ENCODE measurements at regions not wholly inside any gene's neighbourhood (a gene's known extent, or its start where the extent isn't known, plus 50 kb on each side); places are given as distances from the start of the nearest gene placed in this dataset.

GRCh38 chr7:19248115-19248514 lies 102.9 kb upstream of the FERD3L start:
- ATAC-seq (replicated peaks in 6 of 8): peak in 3 of 8 experiments; percentile 62 to 81 (median 78)
- H3K4me1 ChIP-seq (replicated peaks in 1 of 2): no peaks in the 10 kb centered on the region

GRCh38 chr7:19247017-19247416 lies 101.8 kb upstream of the FERD3L start:
- Histone ChIP-seq H3K4me1 (replicated peaks in 1 of 2) (no peaks in the 10 kb centered on the region), H3K4me3 (no peak overlapping the region), H3K27ac (no peak overlapping the region)
- in situ Hi-C loops (cut with MboI; ENCODE audit: low pct_unique_long_range_greater_than_20kb in 2 of 9, low sequenced_read_pairs in 9 of 9, unreplicated experiment in 9 of 9): no loop called here
- peak in 3 of 8 experiments; percentile 30 to 87 (median 86) for ATAC-seq (replicated peaks in 6 of 8)
- WGBS, 10 experiments: 80 to 100% (median 100%) methylated on average over 1 of the region's 1 CpG; no CpG with 5 or more reads in 7 of the 10 experiments

More at GRCh38 chr7:19248115-19248514, 102.9 kb upstream of the FERD3L start:
- 20 to 100% (median 87%) methylated on average over 1 to 2 of the region's 2 CpGs; no CpG with 5 or more reads in 4 of the 10 experiments for WGBS, 10 experiments
- in situ Hi-C loops (cut with MboI; ENCODE audit: low pct_unique_long_range_greater_than_20kb in 2 of 9, low sequenced_read_pairs in 9 of 9, unreplicated experiment in 9 of 9): no loop called here
- H3K27ac ChIP-seq: no peak overlapping the region
- no peak overlapping the region for H3K4me3 ChIP-seq

- 60 to 100% (median 70%) methylated on average over 1 of the region's 2 CpGs; no CpG with 5 or more reads in 6 of the 10 experiments for WGBS, 10 experiments
- H3K27ac ChIP-seq: no peak overlapping the region
- no peaks in the 10 kb centered on the region for H3K4me1 ChIP-seq (replicated peaks in 1 of 2)
- in situ Hi-C loops (cut with MboI; ENCODE audit: low pct_unique_long_range_greater_than_20kb in 2 of 9, low sequenced_read_pairs in 9 of 9, unreplicated experiment in 9 of 9): no loop called here
- ATAC-seq (replicated peaks in 6 of 8): peak in 1 of 8 experiments; percentile 31
- no peak overlapping the region for H3K4me3 ChIP-seq
Measured at GRCh38 chr7:19242246-19242645, 97.0 kb upstream of the FERD3L start.

GRCh38 chr7:19239951-19240350 lies 94.7 kb upstream of the FERD3L start:
- H3K27ac ChIP-seq: no peak overlapping the region
- no peak overlapping the region for H3K4me3 ChIP-seq
- ATAC-seq (replicated peaks in 6 of 8): no peak
- 50 to 100% (median 85%) methylated on average over 1 to 3 of the region's 3 CpGs; no CpG with 5 or more reads in 2 of the 10 experiments for WGBS, 10 experiments
- no peaks in the 10 kb centered on the region for H3K4me1 ChIP-seq (replicated peaks in 1 of 2)
- in situ Hi-C loops (cut with MboI; ENCODE audit: low pct_unique_long_range_greater_than_20kb in 2 of 9, low sequenced_read_pairs in 9 of 9, unreplicated experiment in 9 of 9): no loop called here

- no peak for ATAC-seq (replicated peaks in 6 of 8)
- Histone ChIP-seq H3K4me1 (replicated peaks in 1 of 2) (no peaks in the 10 kb centered on the region), H3K4me3 (no peak overlapping the region), H3K27ac (no peak overlapping the region)
- WGBS, 10 experiments: 80 to 100% (median 93%) methylated on average over 1 to 5 of the region's 5 CpGs
- in situ Hi-C loops (cut with MboI; ENCODE audit: low pct_unique_long_range_greater_than_20kb in 2 of 9, low sequenced_read_pairs in 9 of 9, unreplicated experiment in 9 of 9): no loop called here
Measured at GRCh38 chr7:19235680-19236079, 90.5 kb upstream of the FERD3L start.

GRCh38 chr7:19224951-19225350 lies 79.7 kb upstream of the FERD3L start:
- Histone ChIP-seq H3K4me3 (no peak overlapping the region), H3K4me1 (replicated peaks in 1 of 2) (no peaks in the 10 kb centered on the region), H3K27ac (no peak overlapping the region)
- no peak for ATAC-seq (replicated peaks in 6 of 8)
- in situ Hi-C loops (cut with MboI; ENCODE audit: low pct_unique_long_range_greater_than_20kb in 2 of 9, low sequenced_read_pairs in 9 of 9, unreplicated experiment in 9 of 9): loop anchor here in 1 of 9 experiments (25.0 kb wide), 1 partner anchor 87 kb away; no protein-coding TSS in a partner anchor
- 17 to 100% (median 61%) methylated on average over 1 to 2 of the region's 2 CpGs for WGBS, 10 experiments

- Histone ChIP-seq H3K4me1 (replicated peaks in 1 of 2) (peaks cover 6% of the 10 kb centered on the region in 2 donors), H3K27ac (no peak overlapping the region), H3K4me3 (no peak overlapping the region)
- ATAC-seq (replicated peaks in 6 of 8): peak; percentile 53 to 96 (median 74)
- in situ Hi-C loops (cut with MboI; ENCODE audit: low pct_unique_long_range_greater_than_20kb in 2 of 9, low sequenced_read_pairs in 9 of 9, unreplicated experiment in 9 of 9): loop anchor here in 1 of 9 experiments (25.0 kb wide), 1 partner anchor 97 kb away; no protein-coding TSS in a partner anchor
Measured at GRCh38 chr7:19215412-19215811, 70.2 kb upstream of the FERD3L start.

GRCh38 chr7:19213746-19214145 lies 68.5 kb upstream of the FERD3L start:
- WGBS, 10 experiments: 45 to 100% (median 90%) methylated on average over 1 to 6 of the region's 6 CpGs
- Histone ChIP-seq H3K4me1 (replicated peaks in 1 of 2) (peaks cover 6% of the 10 kb centered on the region in 2 donors), H3K4me3 (no peak overlapping the region), H3K27ac (no peak overlapping the region)
- ATAC-seq (replicated peaks in 6 of 8): no peak
- in situ Hi-C loops (cut with MboI; ENCODE audit: low pct_unique_long_range_greater_than_20kb in 2 of 9, low sequenced_read_pairs in 9 of 9, unreplicated experiment in 9 of 9): loop anchor here in 1 of 9 experiments (25.0 kb wide), 1 partner anchor 99 kb away; no protein-coding TSS in a partner anchor

GRCh38 chr7:19210893-19211413 lies 65.7 kb upstream of the FERD3L start:
- Histone ChIP-seq H3K4me3 (no peak overlapping the region), H3K27ac (no peak overlapping the region), H3K4me1 (replicated peaks in 1 of 2) (peaks cover 4 to 6% of the 10 kb centered on the region in 2 donors)
- ATAC-seq (replicated peaks in 6 of 8): peak in 3 of 8 experiments; percentile 20 to 84 (median 39)
- in situ Hi-C loops (cut with MboI; ENCODE audit: low pct_unique_long_range_greater_than_20kb in 2 of 9, low sequenced_read_pairs in 9 of 9, unreplicated experiment in 9 of 9): loop anchor here in 1 of 9 experiments (25.0 kb wide), 1 partner anchor 101 kb away; no protein-coding TSS in a partner anchor
- 26 to 92% (median 61%) methylated on average over 3 to 5 of the region's 5 CpGs; no CpG with 5 or more reads in 1 of the 10 experiments for WGBS, 10 experiments

GRCh38 chr7:19209166-19209696 lies 64.0 kb upstream of the FERD3L start:
- Histone ChIP-seq H3K4me1 (replicated peaks in 1 of 2) (no peaks in the 10 kb centered on the region), H3K27ac (no peak overlapping the region), H3K4me3 (no peak overlapping the region)
- in situ Hi-C loops (cut with MboI; ENCODE audit: low pct_unique_long_range_greater_than_20kb in 2 of 9, low sequenced_read_pairs in 9 of 9, unreplicated experiment in 9 of 9): loop anchor here in 1 of 9 experiments (25.0 kb wide), 1 partner anchor 103 kb away; no protein-coding TSS in a partner anchor
- no peak for ATAC-seq (replicated peaks in 6 of 8)
- 13 to 100% (median 54%) methylated on average over 1 of the region's 1 CpG; no CpG with 5 or more reads in 2 of the 10 experiments for WGBS, 10 experiments

- Histone ChIP-seq H3K27ac (no peak overlapping the region), H3K4me1 (replicated peaks in 1 of 2) (no peaks in the 10 kb centered on the region), H3K4me3 (no peak overlapping the region)
- no peak for ATAC-seq (replicated peaks in 6 of 8)
- WGBS, 10 experiments: 77 to 100% (median 92%) methylated on average over 3 to 4 of the region's 4 CpGs; no CpG with 5 or more reads in 1 of the 10 experiments
- in situ Hi-C loops (cut with MboI; ENCODE audit: low pct_unique_long_range_greater_than_20kb in 2 of 9, low sequenced_read_pairs in 9 of 9, unreplicated experiment in 9 of 9): loop anchor here in 1 of 9 experiments (25.0 kb wide), 1 partner anchor 106 kb away; no protein-coding TSS in a partner anchor
Measured at GRCh38 chr7:19206721-19207120, 61.5 kb upstream of the FERD3L start.

- H3K4me1 ChIP-seq (replicated peaks in 1 of 2): no peaks in the 10 kb centered on the region
- in situ Hi-C loops (cut with MboI; ENCODE audit: low pct_unique_long_range_greater_than_20kb in 2 of 9, low sequenced_read_pairs in 9 of 9, unreplicated experiment in 9 of 9): loop anchor here in 1 of 9 experiments (25.0 kb wide), 1 partner anchor 109 kb away; no protein-coding TSS in a partner anchor
- H3K4me3 ChIP-seq: no peak overlapping the region
- ATAC-seq (replicated peaks in 6 of 8): no peak
- 66 to 100% (median 92%) methylated on average over 2 to 4 of the region's 4 CpGs for WGBS, 10 experiments
- no peak overlapping the region for H3K27ac ChIP-seq
Measured at GRCh38 chr7:19203686-19204085, 58.5 kb upstream of the FERD3L start.

GRCh38 chr7:19202599-19202998 lies 57.4 kb upstream of the FERD3L start:
- 19 to 89% (median 50%) methylated on average over 1 to 2 of the region's 2 CpGs; no CpG with 5 or more reads in 2 of the 10 experiments for WGBS, 10 experiments
- in situ Hi-C loops (cut with MboI; ENCODE audit: low pct_unique_long_range_greater_than_20kb in 2 of 9, low sequenced_read_pairs in 9 of 9, unreplicated experiment in 9 of 9): loop anchor here in 1 of 9 experiments (25.0 kb wide), 1 partner anchor 110 kb away; no protein-coding TSS in a partner anchor
- ATAC-seq (replicated peaks in 6 of 8): no peak

More at GRCh38 chr7:19202599-19202998, 57.4 kb upstream of the FERD3L start:
- Histone ChIP-seq H3K4me3 (no peak overlapping the region), H3K4me1 (replicated peaks in 1 of 2) (no peaks in the 10 kb centered on the region), H3K27ac (no peak overlapping the region)

Data from motor neuron (in vitro differentiated cells).